ENCODE measurements at regions not wholly inside any gene's neighbourhood (a gene's known extent, or its start where the extent isn't known, plus 50 kb on each side); places are given as distances from the start of the nearest gene placed in this dataset.

DNA sequence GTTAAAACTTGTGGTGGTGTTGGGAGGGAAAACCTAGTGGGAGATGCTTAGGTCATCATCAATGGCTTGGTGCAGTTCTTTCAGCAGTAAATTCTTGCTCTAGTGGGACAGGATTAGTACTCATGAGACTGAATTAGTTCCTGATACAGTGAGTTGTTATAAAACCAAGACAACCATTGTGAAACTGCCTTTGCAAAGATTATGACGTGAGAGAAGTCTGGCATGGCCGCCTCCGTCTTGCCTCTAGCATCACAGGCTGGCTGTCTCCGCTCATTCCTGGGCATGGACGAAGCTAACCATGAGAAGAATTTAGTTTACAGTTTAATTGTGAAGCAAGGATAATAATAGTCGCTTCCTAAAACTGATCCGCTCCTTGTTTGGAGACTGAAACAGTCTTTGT is 186.4 kb downstream of the KIF20B start:
- no peak for DNase-seq (ENCODE audit: low spot score)

DNA sequence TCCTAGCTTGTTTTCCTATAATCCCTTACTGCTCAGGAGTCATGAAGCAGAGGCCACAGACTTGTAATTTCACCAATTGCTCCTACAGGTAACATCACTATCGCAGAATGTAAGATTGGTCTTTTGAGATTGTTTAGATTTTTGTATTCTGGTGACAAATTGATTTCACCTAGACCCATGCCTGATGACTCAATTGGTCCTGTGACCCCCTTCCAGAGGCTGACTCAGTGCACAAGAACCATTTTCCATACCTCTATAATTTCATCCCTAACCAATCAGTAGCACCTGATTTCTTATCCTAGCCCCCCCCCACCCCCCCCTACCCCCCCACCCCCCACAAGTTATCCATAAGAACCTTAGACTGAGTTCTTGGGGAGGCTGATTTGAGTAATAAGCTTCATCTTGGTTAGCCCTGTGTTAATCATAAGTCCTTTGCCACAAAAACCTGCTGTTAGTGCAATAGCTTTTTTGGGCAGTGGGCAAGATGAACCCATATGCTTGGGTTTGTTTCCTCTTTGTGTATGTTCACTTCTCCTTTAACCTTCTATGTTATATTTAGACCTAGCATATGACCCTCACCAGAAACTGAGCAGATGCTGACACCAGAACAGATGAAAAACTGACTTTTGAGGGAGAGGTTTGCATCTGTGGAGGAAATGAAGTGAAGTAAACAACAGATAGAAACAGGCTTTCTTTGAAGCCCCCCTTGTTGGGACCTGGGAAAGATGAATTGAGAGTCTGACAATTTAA is 187.1 kb downstream of the KIF20B start:
- DNase-seq (ENCODE audit: low spot score) = no peak

DNA sequence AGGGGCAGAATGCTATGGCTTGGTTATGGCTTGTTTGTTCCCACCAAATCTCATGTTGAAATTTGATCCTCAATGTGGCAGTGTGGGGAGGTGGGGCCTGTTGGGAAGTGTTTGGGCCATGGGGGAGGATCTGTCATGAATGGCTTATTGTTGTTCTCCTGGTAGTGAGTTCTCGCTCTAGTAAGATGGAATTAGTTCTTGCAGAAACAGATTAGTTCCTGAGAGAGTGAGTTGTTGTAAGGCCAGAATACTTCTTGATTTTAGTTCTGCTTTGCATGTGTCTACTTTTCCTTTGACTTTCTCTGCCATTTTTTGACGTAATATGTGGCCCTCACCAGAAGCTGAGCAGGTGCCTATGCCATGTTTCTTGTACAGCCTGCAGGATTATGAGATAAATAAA is 188.2 kb downstream of the KIF20B start:
- DNase-seq (ENCODE audit: low spot score) = no peak

DNA sequence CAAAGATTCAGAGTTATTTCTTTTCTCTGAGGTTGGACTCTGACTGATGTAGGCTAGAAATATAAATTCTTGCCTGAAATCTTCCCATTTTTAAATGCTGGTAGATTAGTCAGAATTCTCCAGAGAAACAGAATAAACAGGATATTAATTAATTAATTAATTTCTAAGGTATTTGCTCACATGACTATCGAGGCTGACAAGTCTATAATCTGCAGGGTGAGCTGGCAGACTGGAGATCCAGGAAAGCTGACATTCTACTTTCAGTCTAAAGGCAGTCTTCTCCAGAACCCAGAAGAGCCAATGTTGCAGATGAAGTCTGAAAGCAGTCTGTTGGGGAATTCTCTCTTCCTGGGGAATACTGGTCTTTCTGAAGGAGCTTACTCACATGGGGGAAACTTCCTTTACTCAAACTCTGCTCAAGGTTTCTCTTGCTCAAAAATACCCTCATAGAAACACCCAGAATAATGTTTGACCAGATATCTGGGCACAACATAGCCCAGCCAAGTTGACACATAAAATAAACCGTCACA is 189.7 kb downstream of the KIF20B start:
- DNase-seq (ENCODE audit: low spot score) = no peak

DNA sequence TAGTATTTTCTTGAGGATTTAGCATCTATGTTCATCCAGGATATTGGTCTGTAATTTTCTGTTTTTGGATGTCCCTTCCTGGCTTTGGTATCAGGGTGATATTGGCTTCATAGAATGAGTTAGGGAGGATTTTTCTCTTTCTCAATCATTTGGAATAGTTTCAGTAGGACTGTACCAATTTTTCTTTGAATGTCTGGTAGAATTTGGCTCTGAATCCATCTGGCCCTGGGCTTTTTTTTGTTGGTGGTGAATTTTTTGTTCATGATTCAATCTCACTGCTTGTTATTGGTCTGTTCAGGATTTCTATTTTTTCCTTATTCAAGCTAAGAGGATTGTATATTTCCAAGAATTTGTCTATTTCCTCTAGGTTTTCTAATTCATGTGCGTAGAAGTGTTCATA is 192.7 kb downstream of the KIF20B start:
- no peak for DNase-seq (ENCODE audit: low spot score)

DNA sequence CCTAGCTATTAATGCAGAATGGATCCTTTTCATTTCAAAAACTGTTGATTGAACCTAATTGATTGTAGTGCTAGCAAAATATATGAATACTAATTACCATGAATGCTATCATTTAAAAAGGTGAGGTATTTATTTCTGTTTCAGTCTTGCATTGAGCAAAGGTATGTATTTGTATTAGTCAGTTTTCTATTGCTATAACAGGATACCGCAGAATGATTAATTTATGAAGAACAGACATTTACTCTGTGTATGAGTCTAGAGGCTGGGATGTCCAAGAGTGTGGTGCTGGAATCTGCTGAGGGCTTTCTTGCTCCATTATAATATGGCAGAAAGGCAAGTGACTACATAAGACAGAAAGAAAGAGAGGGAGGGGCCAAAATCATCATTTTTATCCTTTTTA is 199.2 kb downstream of the KIF20B start:
- no peak for DNase-seq (ENCODE audit: low spot score)

DNA sequence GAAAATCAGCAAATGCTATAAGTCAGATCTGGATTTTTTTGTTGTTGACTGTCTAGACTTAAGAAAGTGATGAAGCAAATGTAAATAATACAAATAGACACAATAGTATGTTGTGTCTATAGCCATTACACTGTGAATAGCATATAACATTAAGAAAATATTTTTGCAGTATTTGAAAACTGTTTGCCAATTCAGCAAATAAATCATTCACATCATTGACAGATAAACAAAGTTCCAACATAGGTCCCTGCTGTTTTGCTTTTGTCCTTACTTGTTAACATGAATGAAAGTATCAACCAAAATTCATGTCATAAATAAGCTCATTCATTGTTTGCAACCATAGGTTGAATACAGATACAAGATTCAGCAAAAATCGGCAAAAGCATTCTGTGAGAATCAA is 200.5 kb downstream of the KIF20B start:
- no peak for DNase-seq (ENCODE audit: low spot score)

DNA sequence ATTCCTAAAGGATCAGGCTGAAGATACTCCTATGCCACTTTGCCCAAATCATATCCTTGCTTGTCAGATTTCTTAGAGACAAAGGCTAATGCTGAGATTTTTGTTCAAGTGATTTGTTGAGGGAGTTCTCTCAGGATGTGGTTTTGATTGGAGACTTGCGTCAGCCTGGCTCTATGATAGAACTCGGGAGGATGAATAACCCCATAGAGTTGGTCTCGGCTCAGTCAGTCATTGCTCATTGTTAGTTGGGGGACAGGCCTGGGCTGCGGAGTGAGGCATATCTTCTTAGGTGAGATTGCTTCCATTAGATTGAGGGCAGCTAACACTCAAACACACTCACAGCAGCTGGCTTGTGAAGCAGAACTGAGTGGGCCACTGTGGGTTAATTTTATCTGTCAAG is 203.4 kb downstream of the KIF20B start:
- DNase-seq (ENCODE audit: low spot score) = peak; percentile 5

DNA sequence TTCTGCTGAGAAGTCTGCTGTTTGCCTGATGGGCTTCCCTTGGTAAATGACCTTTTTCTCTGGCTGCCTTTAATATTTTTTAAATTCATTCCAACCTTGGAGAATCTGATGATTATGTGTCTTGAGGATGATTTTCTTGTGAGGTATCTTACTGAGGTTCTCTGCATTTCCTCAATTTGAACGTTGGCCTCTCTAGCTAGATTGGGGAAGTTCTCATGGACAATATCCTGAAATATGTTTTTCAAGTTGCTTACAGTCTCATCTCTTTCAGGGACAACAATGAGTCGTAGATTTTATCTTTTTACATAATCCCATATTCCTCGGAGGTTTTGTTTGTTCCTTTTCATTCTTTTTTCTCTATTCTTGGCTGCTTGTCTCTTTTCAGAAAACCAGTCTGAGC is 208.4 kb downstream of the KIF20B start:
- no peak for DNase-seq (ENCODE audit: low spot score)

DNA sequence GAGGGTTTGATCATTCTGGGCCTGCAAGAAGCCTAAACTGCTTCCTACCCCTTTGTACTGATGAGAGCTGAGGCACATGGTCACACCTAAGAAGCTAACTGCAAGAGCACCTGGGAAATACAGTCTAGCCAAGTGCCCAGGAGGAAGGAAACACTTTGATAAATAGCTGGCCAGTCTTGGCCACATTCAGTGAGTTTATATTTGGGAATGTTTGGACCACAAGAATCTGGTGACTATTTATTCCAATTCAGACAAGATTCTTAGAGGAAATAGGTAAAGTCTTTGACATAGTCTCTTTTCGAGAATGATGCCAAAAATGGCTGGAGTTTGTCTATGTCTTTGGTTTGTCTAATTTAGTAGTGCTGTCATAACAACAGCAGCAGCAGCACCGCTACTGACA is 213.6 kb downstream of the KIF20B start:
- DNase-seq (ENCODE audit: low spot score) = no peak

DNA sequence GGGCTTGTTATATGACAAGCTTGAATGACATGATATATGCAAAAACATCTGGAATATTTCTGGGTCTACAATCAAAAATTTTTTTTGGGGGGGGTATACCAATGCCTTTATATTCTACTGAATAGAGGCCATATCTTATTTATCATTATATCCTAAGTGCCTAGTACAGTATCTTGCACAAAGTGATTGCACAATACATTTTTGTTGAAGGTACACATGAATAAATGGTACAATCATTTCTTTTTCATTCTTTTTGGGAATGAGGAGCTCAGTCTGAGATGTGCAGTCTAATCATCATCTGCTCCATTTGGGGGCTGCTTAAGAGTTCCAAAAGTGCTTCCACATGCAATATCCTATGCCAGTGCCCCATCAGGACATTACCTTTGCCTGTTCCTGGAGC is 214.6 kb downstream of the KIF20B start:
- no peak for DNase-seq (ENCODE audit: low spot score)

DNA sequence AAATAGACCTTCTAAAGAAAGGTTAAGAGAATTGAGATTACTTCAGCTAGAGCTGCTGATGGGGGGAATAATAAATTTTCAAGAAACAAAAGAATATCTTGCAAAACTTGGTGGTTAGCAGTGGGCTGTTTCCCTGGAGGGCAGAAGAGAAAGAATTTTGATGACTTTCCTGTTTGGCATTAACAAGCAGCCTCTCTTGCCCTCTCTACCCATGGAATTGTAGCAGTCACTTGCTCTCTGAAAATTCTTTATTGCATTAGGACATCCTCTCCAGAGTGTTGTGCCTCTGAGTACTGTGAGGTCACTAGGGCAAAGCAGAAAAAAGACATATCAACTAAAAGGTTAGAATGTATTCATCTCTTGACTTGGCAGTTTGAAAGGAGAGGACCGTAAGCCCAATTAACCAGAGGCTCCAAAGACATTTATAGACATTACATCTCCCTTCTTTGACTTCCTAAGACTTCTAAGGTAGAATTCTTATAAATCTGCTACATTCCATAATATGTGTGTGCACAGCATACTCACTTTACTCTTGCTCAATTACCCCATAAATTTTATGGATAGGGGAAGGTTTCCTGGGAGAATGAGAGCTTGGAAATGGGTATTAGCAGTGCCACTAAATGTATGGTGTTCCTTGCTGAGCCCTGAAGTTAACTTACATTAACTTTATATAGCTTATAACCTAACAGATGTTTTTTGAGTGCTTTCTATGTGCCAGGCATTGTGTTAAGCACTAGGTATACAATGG is 215.3 kb downstream of the KIF20B start:
- DNase-seq (ENCODE audit: low spot score) = no peak

DNA sequence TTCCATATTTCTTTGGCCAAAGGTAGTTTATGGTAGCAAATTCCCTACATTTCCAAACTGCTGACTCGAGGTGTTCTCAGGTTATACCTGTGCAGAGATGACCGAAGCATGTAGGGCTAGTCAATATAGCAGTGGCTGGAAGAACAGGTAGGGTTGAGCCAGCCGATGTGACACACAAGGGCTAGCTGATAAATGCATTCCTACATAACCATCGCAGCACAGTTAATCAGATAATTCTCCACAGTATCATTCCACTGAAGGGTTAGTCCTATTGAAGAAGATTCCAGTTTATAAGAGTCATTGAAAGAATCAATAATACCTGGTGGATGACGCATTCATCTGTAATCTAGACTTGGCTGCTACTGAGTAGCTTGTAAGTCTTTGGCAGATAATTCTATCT is 220.0 kb downstream of the KIF20B start:
- no peak for DNase-seq (ENCODE audit: low spot score)

DNA sequence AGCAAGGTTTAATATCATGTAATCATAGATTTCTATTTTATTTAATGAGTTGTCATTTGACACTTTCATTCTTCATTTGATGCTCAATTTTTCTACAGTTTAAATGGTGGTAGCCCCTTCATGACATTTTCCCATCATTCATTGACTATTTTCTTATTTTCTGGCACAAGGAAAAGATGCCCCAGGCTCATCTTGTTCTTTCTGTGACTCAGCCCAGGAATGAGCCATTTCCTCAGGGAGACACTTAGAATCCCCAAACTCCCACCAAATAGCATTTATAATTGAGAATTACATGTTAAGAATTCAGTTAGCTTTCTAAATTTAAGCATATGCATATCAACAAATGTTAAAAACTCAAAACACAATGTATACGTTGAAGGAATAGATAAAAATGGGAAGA is 222.3 kb downstream of the KIF20B start:
- DNase-seq (ENCODE audit: low spot score) = no peak

DNA sequence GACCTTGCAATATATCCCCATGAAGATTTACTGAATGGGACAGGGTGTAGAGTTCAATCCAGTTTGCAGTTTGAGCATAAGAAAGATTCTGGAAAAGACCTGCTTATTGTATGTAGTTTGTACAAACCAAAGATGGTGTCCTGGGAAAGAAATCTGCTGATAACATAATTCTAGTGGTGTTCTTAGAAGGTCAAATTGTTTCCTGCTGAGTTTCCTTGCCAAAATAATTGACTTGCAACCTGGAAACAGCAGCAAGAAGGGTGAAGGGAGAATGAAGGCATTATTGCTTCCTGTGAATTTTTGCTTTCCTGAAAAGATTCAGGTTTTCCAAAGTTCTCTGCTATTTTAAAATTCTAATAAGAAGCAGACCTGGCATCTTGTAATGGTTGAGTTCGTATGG is 222.9 kb downstream of the KIF20B start:
- DNase-seq (ENCODE audit: low spot score) = no peak

DNA sequence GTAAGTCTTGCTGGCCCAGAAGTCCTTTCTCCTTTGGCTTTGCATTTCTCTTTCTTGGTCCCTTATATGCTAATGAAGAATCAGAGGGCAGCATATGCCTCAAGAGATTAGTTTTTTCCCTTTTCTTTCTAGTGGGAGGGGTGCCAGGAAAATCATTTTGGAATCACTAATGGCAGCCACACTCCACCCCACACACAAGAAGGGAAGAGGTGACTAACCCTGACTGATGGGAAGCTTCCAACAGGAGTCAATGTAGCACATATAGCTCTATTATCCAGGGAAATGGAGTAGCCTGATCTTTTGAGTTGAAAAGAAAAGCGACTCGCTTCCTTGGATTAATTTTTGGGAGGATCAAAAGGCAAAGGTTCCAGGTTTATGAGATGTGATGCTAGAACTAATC is 225.3 kb downstream of the KIF20B start:
- DNase-seq (ENCODE audit: low spot score) = no peak

DNA sequence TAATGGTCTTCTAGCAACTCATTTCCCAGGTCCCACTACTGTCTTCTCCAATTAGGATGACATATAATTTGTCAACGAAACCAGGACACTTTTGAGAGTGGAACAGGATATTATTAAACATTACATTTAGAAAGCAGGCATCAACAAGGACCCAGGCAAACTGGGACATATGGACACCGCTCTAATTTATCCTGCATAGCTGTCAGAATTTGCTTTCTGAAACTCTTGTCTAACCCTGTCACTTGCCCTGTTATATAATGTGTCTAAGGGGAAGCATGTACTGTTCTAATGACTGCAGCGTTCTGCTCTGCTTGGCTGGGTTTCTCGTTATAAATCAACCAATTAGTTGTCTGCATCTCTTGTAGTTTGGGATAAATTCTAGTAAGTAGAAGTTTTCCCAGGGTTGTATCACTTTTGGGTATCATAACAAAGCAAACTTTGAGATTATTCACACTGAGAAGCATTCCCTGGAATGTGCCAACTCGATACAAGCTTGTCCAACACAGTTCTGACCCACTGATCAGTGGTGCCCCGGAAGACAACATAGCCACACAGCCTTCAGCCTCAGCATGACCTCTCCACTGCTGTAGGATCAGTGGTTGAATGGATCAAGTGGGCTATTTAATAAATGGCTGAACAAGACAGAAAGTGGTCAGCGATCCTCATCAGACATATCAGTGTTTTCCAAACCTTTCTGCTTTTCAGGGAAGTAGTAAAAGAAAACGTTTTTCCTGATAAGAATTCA is 228.1 kb downstream of the KIF20B start:
- no peak for DNase-seq (ENCODE audit: low spot score)

DNA sequence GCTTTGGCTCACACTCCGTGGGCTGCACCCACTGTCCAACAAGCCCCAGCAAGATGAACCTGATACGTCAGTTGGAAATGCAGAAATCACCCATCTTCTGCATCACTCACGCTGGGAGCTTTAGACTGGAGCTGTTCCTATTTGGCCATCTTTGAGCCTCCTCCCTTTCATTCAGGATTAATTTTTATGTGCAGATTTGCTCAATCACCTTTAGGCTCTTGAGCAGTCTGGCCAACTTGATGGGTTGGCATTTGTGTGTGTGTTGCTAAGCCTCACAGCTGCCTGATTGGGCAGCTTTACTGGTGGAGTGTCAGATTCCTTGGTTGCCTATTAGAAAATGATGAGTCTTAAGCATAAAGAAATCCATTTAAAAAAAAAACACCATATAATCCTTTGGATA is 236.1 kb downstream of the KIF20B start:
- DNase-seq (ENCODE audit: low spot score) = no peak

DNA sequence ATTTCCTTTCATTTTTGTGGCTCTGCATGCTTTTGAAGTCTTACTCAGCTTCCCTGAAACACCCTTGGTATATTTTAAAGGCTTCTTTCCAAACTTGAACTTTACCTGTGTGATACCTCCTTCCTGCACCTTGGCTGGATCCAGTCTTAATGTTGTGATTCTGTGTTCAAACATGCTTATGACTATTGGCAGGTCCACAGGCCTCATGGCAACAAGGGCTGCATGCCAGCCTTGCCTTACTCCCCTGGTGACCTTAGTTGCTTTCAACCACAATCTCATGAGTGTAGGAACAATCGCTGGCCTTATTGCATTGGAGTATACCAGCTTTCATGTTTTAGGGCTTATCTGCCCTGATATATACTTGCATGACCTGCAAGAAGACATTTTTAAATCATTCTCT is 238.7 kb downstream of the KIF20B start:
- DNase-seq (ENCODE audit: low spot score) = no peak

DNA sequence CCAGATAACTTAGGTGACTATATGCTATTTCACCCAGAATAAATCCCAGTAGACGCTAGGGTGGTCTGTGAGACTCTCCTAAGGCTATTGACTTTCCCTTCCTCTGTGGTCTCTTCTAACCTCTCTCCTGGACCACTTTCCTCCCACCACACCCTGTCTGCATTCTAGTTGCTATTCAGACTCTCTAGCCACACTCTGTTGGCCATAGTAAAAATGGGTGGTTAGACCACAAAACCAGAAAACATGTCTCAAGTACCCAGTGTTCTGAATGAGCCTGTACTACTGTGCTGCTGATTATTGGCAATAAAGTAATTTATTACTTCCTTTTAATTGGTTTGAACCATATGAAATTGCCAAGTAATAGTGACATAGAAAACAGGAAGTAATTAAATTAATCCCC is 240.8 kb downstream of the KIF20B start:
- no peak for DNase-seq (ENCODE audit: low spot score)

DNA sequence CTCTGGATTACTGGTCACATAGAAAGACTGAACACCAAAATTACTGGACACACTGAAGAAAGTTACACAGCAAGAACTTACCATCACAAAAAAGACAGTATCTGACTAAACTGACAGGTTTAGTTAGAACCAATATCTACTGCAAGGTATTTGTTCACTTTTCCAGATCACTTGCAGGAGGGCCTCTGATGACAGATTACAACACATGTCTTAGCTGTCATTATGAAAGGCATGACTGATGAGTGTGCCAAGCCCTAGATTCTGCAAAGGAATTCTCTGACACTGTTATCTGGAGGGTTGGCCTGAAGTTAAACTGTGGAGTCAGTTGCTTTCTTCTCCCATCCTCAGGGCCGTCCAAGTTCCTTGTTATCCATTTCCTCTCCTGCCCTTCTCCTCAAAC is 242.7 kb downstream of the KIF20B start:
- no peak for DNase-seq (ENCODE audit: low spot score)

DNA sequence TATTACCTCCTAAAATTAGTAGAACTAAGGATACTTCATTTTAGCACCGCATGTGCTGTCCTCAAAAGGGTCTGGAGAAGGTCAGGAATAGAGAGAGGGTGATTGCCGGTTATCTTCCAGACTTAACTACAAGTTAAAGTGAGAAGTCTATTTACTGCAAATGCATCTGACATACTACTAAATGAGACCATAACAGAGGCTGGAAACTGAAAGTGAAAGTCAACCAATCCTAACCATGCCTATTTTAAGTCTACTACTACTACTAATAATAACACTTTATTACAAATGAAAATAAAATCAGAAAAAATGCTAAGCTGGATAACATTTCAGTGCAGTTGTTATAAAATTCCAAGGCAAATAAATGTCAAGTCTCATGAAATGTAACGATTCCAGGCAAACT is 244.7 kb downstream of the KIF20B start:
- no peak for DNase-seq (ENCODE audit: low spot score)

DNA sequence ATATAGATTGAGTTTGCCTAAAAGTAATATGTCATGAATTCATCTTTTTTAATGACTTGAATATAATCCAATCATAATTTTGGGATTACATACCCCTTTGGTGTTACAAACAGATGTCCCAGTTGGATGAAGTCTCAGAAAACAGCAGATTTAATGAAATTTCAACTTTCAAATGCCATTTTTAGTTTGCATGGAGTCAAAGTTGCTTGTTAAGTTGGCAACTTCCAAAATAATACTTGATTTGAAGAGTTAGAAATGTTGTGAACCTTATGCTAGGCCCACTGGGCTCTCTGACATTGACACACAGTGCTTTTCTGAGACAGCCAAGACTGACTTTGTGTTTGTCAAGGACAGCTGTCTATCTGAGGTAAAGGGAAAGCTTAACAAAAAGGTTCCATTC is 248.1 kb downstream of the KIF20B start:
- no peak for DNase-seq (ENCODE audit: low spot score)
